Stromal cell of bone marrow (primary cell): ENCODE measurements at regions not wholly inside any gene's neighbourhood (a gene's known extent, or its start where the extent isn't known, plus 50 kb on each side); places are given as distances from the start of the nearest gene placed in this dataset.
A peak's percentile ranks its signal among the peaks of the same experiment; 100 is the strongest.
"Not testable (repeated sequence)": the region's sequence is repeated elsewhere in the genome, so short reads cannot be mapped to it uniquely, and the experiment has no call there.

Experiments
- DNase-seq: peaks from one replicate; pipeline ENCODE4 v3.0.0-alpha.2; 2012; ENCODE audit warnings: low read depth

DNA sequence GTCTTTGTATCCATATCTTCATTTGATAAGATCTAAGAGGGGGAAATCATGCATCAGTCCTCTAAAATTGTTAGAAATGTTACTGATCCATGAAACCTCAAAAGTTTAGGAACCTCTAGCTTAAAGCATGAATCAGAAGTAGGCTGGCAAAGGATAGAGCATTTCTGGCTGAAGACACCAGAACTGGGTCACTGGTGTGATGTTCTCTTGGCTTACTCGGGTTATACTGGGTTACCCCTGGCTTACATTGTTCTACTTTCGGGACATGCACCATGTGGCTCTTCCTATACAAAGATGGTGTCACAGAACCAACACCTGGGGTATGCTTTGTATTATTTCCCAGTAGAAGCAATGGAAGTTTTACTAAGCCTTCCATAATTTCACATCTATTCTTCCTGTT lies 83.2 kb upstream of the TNP1 start:
- DNase-seq = no peak

DNA sequence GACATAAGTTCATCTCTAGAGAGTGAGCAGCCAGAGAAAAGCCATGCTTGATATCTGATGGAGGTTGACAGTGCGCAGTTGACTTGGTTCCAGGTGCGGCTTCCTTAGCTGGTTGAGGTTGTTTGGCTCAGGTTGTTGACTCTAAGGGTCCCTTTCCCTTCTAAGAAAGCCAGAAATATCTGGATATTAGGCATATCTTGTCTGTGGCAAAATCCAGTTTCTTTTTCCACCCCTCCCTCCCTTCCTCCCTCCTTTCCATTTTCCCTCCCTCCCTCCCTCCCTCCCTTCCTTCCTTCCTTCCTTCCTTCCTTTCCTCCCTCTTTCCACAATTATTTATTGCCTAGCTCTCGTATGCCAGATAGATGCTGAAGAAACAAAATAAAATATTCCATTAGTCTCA lies 82.6 kb upstream of the TNP1 start:
- DNase-seq = no peak

DNA sequence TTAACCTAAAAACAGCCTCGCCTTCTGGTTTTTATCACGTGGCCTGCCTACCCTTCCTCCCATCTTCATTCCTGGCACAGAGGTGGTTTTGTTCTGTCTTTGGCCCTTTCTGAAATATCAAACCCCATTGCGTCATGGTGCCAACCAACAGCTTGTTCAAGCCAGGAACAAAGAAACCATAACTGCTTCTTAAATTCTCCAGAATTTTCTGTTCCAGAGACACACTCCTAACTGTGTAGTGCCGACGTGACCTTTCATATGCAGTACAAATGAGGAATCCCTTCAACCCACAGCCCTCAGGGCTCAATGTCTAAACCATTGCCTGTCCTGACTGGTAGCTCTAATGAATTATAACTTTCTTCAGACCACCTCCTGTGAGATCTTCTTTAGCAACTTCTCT lies 82.2 kb upstream of the TNP1 start:
- no peak for DNase-seq

DNA sequence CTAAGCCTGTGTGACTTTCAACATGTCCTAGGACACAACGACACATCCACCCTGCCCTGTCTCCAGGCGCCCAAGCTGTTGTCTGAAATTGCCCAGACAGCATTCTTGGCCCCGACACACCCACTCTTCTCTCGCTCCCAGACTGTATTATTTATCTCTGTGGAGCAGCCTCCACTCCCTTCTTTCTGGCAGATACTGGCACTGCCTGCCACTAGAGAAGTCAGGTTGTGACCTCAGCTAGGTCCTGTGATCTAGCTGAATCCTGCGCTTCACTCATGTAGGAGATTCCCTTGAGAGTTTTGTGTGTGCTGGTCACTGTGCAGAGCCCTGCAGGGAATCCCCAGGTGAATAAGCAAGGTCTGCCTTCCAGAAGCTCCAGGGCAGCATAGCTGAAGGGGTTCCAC lies 77.1 kb upstream of the TNP1 start:
- no peak for DNase-seq

DNA sequence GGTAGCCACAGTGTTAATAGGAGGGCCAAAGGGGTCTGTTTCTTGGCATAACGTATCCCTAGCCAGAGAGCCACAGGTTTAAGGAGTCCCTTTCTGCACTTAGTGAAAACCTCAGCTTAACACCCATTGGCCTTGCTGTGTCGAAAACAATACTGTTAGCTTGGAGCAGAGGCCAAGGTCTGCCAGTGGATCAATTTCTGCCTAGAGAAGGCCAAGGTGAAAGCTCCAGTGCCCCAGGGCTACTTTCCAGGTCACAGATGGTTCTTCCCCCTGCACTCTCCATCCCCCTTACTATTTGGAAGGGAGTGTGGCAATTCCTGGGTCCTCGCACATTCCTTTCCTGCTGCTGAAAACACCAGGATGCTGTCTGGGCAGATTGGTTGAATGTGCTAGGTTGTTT lies 74.8 kb upstream of the TNP1 start:
- no peak for DNase-seq

DNA sequence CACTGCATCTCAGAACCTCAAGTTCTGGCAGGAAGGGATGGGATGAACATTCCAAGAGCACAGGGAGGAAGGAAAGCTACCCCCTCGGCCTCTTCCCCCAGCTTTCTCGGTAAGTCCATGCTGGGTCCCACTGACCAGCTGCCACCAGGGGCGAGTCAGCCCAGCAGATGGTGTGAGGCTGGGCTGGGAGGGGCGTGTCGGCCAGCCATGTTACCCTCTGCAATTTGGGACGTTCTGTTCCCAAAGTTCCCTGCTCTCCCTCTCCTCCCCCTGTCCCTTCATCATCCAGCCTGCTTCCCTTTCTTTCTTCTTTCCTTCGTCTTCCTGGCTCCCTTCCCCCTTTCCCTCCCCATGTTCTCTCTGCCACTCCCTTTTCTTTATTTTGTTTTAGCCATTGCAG lies 74.3 kb upstream of the TNP1 start:
- no peak for DNase-seq

DNA sequence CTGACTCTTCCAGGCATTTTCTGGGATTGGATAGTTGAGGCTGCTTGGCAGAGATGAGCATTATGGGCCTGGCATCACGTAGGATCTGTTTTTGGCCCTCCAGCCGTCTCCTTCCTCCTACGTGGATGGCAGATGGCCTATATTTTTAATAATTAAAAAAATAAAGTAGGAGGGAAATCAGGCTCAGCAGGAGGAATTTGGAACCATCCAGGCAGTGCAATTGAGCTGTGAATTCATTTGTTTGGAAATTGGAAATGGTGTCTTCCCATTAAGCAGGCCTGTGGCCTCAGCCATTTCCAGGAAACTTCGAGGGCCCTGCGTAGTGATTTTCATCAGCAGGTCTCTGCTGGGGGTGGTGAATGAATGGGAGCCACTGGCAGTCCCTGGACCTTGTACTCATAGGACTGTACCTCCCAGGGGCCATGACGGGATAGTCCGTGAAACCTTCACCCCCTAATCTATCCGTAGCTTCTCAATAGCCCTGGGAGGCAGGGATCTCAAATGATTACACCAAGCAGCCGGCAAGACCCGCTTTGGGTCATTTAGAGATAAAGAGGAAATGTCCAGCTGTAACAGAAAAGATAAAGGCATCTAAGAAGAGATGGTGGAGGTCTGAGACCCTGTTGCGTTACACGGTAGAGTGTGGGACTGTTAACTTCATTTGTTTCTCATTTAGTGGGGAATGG lies 73.1 kb upstream of the TNP1 start:
- DNase-seq = no peak

DNA sequence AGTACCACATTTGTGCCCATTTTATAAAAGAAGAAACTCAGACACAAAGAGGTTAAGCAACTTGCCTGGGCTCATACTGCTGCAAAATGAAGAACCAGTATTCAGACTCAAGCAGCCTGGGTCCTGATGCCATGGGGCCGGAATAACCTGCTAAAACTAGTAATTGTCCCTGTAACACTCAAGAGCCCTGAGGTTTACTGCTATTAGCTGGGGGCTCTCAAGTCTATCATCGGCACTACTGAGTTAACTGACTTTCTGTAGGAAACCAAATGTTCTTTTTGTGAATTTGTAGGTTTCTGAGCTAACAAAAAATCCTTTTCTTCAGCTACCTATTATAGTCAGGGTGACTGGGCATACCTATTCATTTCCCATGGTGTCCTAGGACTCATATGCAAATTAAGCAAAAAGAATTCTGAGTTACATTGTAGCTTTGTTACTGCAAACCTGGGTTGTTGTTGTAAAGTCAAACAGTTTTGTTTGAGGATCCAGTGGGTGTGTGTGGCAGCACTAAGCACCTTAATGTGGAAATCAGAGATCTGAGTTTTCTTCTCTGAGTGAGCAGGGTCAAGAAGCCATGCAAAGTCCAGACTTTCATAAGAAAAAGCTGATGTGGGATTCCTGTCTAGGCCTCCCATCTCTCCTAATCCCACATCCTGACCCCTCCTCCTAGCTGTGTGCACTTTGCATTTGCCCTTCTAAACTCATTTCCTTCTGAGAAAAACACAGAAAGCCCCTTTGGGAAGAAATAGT lies 72.4 kb upstream of the TNP1 start:
- DNase-seq = no peak

DNA sequence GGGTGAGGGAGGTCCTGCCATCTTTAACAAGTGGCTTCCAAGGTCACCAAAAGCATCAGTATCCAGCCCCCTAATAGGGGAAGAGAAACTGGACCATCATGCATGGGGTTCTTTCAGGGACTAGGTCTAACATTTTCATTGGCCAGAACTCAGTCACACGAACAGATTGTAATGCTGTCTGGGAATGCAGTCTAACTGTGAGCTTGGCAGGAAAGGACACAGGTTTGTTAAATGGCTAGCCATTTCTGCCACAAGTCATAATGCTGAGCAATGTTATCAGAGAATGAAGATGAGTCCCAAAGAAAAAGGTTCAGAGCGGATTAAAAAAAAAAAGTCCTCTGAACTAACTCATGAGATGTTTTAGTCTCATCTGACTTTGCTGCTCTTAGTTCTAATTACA lies 70.9 kb upstream of the TNP1 start:
- no peak for DNase-seq

DNA sequence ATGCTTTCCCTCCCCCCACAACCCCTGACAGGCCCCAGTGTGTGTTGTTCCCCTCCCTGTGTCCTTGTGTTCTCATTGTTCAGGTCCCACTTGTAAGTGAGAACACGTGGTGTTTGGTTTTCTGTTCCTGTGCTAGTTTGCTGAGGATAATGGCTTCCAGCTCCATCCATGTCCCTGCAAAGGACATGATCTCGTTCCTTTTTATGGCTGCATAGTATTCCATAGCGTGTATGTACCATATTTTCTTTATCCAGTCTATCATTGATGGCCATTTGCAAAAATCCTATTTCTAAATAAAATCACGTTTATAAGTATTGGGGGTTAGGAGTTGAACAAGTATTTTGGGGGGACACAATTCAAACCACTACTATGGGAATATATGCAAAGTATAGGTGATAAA lies 69.5 kb upstream of the TNP1 start:
- DNase-seq = not testable (repeated sequence)

DNA sequence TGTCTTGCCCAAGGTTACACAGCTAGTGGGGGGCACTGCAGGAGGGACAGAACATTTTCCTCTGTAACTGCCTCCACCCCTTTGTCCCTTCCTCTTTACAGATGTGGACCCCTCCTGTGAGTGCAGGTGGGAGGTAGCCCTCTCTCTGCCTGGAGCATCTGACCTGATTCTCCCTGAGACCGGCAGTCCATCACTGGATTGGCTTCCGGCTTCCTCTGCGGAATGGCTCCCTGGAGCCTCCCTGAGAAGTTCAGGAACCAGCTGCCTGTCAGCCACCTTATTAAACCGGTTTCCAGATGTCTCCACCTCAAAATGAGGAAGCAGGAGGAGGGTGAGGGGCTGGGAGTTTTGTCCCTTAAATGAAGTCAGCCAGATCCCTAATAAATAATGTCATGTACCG lies 67.3 kb upstream of the TNP1 start:
- no peak for DNase-seq

DNA sequence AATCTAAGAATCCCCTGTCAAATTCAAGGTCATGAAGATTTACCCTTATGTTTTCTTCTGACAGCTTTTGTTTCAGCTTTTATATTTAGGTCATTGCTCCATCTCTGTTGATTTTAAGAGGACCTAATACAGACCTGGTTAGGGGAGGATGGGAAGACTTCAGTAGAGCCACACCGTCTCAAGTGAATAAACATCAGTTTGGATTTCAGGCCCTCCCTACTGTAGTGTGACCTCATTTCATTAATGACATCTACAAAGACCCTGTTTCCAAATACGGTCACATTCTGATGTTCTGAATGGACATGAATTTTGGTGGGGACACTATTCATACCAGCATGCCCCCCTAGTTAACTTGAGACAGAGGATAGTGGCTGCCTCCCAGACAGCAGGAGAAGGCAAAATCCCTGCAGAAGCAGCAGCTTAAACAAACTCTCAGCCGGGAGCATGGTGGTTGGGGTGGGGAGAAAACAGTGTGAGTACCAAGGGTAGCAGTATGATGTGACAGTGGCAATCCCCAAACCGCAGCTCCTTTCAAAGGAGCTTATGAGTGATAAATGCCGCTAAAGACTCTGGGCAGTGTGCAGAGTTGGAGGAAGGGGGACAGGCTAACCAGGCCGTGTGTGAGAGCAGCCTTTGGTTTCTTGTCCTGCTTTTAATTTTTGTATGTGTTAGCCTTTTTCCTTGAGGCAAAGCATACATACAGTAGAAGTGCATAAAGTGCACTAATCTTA lies 65.9 kb upstream of the TNP1 start:
- no peak for DNase-seq

DNA sequence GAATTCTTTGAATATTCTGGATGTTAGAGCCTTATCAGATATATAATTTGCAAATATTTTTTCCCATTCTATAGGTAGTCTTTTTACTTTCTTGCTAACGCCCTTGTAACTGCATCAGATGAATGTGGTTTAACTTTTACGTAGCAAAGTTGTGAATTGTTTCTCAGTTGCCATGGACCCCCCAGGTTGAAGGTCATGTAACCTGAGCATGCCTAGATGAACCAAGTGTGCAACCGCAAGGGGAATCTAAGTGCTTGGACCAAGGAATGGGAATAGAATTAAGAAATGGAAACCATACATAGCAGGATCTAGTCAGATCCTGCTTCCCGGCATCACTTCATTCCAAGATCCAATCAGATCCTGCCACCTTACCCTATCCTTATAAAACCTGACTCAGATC lies 65.1 kb upstream of the TNP1 start:
- DNase-seq = no peak

DNA sequence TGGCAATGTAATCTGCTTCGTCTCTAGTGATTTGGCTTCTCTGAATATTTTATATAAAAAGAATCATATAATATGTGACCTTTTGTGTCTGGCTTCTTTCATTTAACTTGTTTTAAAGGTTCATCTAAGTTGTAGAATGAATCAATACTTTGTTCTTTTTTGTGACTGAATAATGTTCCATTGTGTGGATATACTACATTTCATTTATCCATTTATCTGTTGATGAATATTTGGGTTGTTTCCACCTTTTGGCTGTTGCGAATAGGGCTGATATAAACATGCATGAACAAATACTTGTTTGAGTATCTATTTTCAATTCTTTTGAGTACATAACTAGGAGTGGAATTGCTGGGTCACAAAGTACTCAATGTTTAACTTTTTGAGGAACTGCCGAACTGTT lies 63.8 kb upstream of the TNP1 start:
- DNase-seq = no peak

DNA sequence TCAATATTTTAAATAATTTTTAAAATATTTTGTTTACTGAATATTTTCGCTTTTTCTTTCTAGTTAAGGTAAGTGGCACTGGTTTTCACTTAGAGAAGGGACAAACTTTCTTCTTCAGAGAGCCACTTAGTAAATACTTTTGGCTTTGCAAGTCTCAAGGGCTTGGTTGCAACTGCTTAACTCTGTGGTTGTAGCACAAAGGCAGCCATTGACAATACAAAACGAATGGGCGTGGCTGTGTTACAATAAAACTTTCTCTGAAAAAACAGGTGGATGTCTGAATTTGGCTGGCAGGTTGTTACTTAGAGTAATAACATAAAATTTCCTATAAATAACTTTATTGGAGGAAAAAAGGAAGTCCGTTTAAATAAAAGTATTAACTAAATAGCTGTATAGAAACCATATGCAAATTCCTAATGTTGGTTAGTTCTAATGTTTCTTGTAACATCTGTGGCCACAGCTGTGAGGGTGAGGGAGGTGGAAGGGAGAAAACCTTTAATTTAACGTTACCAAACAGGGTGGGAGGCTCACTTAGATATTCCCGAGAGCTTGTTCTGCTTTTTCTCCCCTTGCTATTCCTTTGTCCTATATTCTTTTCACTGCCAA lies 62.4 kb upstream of the TNP1 start:
- DNase-seq = no peak

DNA sequence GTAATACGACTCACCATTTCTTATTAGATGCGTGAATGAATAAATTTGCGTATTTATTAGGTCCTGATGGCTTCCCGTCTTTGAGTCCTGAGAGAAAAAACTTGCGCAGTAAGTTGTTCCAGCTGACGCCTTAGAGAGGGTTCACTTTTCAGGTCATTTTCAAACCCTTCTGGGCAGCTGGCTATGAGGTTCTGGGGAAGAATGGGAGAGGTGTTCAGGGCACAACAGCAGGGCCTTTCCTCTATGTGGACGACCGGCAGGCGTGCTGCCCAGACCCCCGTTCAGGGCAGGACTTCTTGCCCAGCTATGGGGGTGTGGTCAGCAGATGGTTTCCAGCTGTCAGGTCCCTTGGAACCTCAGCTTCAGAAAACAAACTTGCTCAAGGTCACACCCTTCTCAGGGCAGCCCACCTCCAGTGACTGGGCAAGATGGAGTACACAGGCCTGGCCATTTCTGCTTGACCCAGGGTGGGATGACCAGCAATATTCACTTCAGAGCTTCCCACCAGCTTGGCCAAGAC lies 61.1 kb upstream of the TNP1 start:
- no peak for DNase-seq

DNA sequence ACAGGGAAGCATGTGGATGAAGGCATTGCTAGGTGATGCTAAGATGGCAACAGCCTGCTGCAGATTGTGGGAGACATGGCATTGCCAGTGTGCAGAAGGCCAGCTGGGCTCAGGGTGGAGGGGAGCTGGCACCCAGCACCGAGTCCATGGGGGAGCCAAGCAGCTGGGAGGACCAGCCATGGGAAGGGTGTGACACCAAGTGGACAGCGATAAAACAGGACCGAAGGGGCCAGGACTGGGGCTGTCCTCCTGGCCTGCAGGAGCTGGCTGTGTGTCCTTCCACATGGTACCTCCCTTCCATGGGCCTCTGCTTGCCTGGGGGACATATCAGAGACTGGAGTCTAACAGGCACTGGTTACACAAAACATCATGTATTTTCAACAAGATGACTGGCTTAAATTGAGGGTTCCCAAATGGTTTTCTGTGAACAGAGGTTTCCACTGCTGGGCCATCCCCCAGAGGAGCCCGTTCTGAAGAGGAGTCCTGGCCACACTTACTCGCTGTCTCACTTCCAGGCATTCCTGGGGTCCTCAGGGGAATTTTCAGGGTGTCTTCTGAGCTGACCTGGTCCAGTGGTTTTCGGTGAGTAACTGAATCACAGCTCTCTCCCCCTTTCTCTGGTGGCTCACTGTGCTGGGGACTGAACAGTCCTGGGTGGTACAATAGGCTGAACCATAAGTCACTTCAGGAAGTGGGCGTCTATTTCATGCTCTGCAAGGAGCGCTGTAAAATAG lies 60.4 kb upstream of the TNP1 start:
- no peak for DNase-seq

DNA sequence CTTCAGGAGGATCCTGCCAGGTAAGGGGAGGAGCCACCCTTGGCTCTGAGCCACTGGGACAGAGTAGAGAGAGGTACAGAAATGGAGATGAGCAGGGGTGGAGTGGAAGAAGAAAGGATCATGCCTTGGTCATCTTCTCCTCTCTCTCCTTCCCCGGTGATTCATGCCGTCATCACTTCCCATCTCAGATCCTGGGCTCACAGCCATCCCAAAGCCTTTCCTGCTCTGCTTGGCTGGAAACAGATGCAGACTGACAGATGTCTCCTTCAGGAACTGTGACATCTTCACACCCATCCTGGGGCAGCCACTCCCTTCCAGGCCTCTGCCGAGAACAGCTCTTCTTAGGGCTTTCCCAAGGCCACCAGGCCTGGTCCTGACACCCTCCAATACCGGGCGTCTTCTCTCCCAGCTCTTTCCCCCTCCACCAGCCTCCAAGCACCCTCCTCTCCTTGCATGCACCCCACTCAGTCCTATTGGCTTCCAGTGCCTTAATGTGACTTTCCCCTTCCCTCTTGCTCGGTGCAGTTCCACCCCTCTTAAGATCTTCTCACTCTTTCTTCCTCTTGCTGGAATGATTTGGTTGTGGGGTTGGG lies 58.3 kb upstream of the TNP1 start:
- peak; percentile 74 for DNase-seq

DNA sequence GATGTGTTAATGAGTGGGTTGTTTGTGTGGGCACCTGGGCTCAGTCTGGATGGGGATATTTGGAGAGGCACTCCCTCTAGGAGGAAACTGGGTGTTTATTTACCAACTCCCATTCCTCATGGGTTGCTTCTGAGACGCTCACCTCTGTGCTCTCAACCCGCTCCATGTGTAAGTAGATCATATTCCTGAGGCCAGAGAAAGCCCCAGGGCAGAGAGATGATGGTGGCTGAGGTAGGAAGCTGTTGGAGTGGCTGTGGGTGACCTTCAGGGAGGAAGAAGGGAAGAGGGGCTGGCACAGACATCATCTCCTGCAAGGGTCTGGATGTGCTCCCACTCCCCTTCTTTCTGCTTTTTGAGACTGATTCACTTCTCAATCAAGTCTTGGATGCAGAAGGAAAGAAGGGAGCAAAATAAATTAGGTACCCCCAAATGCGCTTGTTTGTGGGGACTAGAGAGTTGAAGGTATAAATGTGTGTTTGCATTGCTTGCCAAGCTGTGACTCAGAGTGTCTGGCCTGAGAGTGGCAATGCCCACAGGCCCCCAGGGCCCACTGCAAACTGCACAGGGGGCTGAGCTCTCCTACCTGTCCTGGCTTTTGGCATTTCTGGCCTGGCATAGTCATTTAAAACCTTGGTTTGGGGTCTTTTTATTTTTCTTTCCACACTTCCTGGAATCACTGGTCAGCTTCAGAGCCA lies 57.2 kb upstream of the TNP1 start:
- no peak for DNase-seq

DNA sequence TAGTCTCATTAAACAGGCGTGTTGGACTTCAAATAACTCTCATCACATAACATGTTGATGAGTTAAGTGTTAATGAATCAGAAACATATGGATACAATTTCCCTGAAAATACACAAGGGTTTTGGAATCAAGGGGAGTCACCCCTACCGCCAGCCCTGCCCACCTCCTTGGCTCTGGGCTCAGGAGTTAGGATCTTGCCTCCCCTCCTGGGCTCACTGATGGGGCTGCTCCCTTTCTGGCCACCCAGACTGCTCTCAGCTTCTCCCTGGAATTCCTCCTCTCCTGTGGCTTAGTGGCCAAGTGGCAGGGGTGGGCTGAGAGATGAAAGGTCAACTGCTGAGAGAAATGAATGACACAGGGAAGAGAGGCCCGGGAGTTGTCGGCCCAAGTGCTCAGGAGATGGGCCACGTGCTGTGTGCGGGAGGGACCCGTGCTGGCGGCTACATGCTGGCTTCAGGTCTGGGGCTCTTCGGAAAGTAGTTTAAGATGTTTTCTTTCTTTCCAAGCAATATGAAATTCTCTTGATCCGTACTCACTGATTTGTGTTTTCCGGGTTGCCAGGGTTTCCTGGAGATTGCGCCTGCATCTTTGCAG lies 55.8 kb upstream of the TNP1 start:
- no peak for DNase-seq

DNA sequence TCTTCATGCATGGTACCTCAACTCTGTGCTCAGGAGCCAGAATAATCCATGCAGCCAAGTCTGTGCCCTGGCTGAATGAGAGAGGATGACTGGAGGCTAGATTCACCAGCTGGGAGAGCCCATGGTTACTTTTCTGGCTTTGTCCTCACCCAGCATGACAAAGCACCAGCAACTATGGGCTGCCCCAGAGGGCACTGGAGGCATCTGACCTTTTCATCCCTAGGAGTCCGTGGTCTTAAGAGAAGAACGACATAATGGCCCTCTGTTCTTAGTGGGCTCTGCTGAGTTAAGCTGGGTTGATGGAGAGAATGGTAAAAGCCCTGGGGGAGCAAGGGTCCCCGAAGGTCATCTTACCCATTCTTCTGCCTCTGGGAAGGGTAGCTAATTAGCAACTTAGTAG lies 54.6 kb upstream of the TNP1 start:
- no peak for DNase-seq
